HAP-1 (cell line): ENCODE measurements at regions not wholly inside any gene's neighbourhood (a gene's known extent, or its start where the extent isn't known, plus 50 kb on each side); places are given as distances from the start of the nearest gene placed in this dataset.

Source experiments
- DNase-seq, 2 experiments: peaks; one replicate each; pipeline ENCODE4 v3.0.0-alpha.2; 2016 to 2020; ENCODE audit warnings: low spot score in 2 of 2
- H3K27me3 ChIP-seq: fragments of 250-450 bp; sonication (Bioruptor Pico); 2 replicates; pipeline ENCODE4 v1.5.1; 2020; ENCODE audit warnings: low read depth, mild to moderate bottlenecking, moderate library complexity
- H3K36me3 ChIP-seq: fragments of 250-450 bp; sonication (Bioruptor Pico); replicated peaks from 2 replicates; pipeline ENCODE4 v1.5.1; 2020; ENCODE audit warnings: mild to moderate bottlenecking
- H3K4me1 ChIP-seq: fragments of 250-450 bp; sonication (Bioruptor Pico); 2 replicates; pipeline ENCODE4 v1.5.1; 2020; ENCODE audit warnings: mild to moderate bottlenecking
- H3K4me3 ChIP-seq: fragments of 250-450 bp; sonication (Bioruptor Pico); 2 replicates; pipeline ENCODE4 v1.5.1; 2020; ENCODE audit warnings: mild to moderate bottlenecking, moderate library complexity
- H3K9me3 ChIP-seq: fragments of 250-450 bp; sonication (Bioruptor Pico); 2 replicates; pipeline ENCODE4 v1.5.1; 2020; ENCODE audit warnings: mild to moderate bottlenecking, moderate library complexity
- in situ Hi-C: fragments of 300-500 bp; cut with MboI; formaldehyde crosslinking; loops from 3 replicates; pipeline ENCODE4 v1.14.3; 2020; ENCODE audit warnings: low sequenced_read_pairs, inconsistent platforms, mixed read lengths

- Histone ChIP-seq H3K9me3 (no peaks in the 10 kb centered on the region), H3K27me3 (peaks cover 2% of the 10 kb centered on the region), H3K36me3 (no peaks in the 10 kb centered on the region), H3K4me1 (no peaks in the 10 kb centered on the region), H3K4me3 (no peak overlapping the region)
- no peak for DNase-seq
- in situ Hi-C loops: no loop called here
Measured at GRCh38 chr12:3938042-3938544, 64.9 kb upstream of the PARP11 start.

DNA sequence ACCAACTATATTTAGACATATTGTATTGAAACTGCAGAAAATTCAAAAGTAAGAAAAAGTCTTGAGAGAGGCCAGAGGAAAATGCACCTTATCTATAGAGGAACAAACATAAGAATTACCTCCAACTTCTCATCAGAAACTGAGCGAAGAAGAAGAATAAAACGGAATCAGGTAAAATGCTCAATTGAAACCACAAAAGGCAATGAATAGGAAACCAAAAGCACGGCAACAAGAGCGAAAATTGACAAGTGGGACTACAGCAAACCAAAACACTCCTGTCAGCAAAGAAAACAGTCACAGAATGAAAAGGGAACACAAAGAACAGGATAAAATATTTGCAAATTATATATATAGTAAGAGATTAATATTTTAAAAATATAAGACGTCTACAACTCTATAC lies 61.9 kb upstream of the PARP11 start:
- peaks cover 7% of the 10 kb centered on the region for H3K27me3 ChIP-seq
- H3K4me1 ChIP-seq: no peaks in the 10 kb centered on the region
- no peaks in the 10 kb centered on the region for H3K36me3 ChIP-seq
- in situ Hi-C loops: no loop called here
- no peaks in the 10 kb centered on the region for H3K9me3 ChIP-seq
- no peak for DNase-seq
- H3K4me3 ChIP-seq: no peak overlapping the region

DNA sequence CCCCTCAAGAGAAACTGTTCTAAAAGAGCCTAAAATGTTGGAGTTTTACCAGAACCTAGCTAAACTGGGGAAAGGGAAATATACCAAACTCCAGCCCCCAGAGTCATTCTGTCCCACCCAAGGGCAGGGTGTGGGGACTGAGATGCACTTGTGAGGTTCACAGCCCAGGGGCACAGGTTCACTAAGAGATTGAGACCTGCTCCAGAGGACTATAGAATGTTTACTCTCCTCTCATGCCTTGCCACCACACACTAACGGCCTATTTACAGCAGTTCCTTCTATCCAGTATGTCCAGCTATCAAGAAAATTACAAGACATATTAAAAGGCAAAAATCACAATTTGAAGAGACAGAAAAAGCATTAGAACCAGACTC lies 60.6 kb upstream of the PARP11 start:
- in situ Hi-C loops: no loop called here
- Histone ChIP-seq H3K4me3 (no peak overlapping the region), H3K27me3 (peaks cover 15% of the 10 kb centered on the region), H3K4me1 (no peaks in the 10 kb centered on the region), H3K36me3 (no peaks in the 10 kb centered on the region), H3K9me3 (no peaks in the 10 kb centered on the region)
- no peak for DNase-seq

GRCh38 chr12:3933074-3933818 lies 60.0 kb upstream of the PARP11 start:
- Histone ChIP-seq H3K9me3 (no peaks in the 10 kb centered on the region), H3K4me3 (no peak overlapping the region), H3K36me3 (no peaks in the 10 kb centered on the region), H3K27me3 (peaks cover 15% of the 10 kb centered on the region), H3K4me1 (no peaks in the 10 kb centered on the region)
- no peak for DNase-seq
- in situ Hi-C loops: no loop called here

- Histone ChIP-seq H3K4me3 (no peak overlapping the region), H3K9me3 (no peaks in the 10 kb centered on the region), H3K36me3 (no peaks in the 10 kb centered on the region), H3K4me1 (no peaks in the 10 kb centered on the region), H3K27me3 (peaks cover 20% of the 10 kb centered on the region)
- DNase-seq: no peak
- in situ Hi-C loops: no loop called here
Measured at GRCh38 chr12:3931776-3932175, 58.6 kb upstream of the PARP11 start.

DNA sequence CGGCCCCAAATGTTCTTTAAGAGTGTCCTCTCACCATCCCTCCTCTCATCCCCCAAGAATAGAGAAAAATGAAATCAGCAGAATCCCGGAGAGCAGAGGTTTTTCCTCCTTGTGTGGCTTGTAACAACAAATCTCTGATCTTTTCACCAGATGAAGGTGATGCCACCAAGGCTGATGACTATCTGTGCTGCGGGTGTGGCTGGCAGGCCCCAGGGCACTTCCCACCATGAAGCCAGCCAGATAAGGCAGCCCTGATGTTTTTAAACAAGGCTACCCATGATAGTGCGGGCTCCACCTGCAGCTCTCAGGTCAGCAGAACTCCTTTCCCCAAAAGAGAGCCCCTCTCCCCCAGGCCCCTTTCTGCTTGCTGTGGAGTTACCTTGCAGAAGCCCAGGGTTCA lies 58.0 kb upstream of the PARP11 start:
- in situ Hi-C loops: no loop called here
- no peaks in the 10 kb centered on the region for H3K36me3 ChIP-seq
- no peak for DNase-seq
- H3K27me3 ChIP-seq: peaks cover 25% of the 10 kb centered on the region
- no peaks in the 10 kb centered on the region for H3K9me3 ChIP-seq
- no peak overlapping the region for H3K4me3 ChIP-seq
- H3K4me1 ChIP-seq: no peaks in the 10 kb centered on the region

GRCh38 chr12:3929875-3930615 lies 56.8 kb upstream of the PARP11 start:
- peak in 1 of 2 experiments; percentile 23 for DNase-seq
- Histone ChIP-seq H3K9me3 (no peaks in the 10 kb centered on the region), H3K4me1 (no peaks in the 10 kb centered on the region), H3K4me3 (no peak overlapping the region), H3K27me3 (peaks cover 30% of the 10 kb centered on the region), H3K36me3 (no peaks in the 10 kb centered on the region)
- in situ Hi-C loops: no loop called here

DNA sequence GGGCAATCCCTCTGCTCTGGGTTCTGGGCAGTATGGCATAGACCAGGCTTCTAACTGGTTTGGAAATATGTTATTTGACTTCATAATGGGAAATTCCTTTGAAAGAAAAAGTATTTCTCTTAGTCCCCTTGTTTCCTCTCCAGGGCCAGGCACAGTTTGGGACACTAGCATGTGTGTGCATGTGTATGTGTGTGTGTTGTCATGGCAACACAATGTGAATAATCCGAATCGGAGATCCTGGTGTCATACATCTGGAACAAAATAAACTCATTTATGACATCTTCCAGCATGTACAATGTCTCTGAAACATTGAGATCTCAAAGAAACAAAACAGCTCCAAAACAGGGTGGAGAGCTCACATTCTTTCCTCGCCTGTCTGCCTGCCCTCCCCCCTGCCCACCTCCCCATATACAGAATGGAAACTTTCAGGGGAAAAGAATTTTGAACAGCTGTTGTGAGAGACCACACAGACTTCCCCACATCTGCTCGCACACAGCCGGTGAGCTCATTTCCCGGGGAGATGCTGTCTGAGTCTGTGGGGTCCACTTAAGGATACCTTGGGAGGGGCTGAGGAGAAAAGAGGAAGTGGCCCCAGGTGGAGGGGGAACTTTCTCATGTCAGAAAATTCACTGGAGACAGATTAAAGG lies 55.5 kb upstream of the PARP11 start:
- Histone ChIP-seq H3K36me3 (no peaks in the 10 kb centered on the region), H3K4me1 (no peaks in the 10 kb centered on the region), H3K27me3 (peaks cover 27% of the 10 kb centered on the region), H3K9me3 (no peaks in the 10 kb centered on the region), H3K4me3 (no peak overlapping the region)
- DNase-seq: no peak
- in situ Hi-C loops: no loop called here

GRCh38 chr12:3925621-3926020 lies 52.4 kb upstream of the PARP11 start:
- no peak overlapping the region for H3K4me3 ChIP-seq
- peaks cover 51% of the 10 kb centered on the region for H3K27me3 ChIP-seq
- DNase-seq: no peak
- no peaks in the 10 kb centered on the region for H3K9me3 ChIP-seq
- in situ Hi-C loops: no loop called here
- no peaks in the 10 kb centered on the region for H3K4me1 ChIP-seq
- no peaks in the 10 kb centered on the region for H3K36me3 ChIP-seq

DNA sequence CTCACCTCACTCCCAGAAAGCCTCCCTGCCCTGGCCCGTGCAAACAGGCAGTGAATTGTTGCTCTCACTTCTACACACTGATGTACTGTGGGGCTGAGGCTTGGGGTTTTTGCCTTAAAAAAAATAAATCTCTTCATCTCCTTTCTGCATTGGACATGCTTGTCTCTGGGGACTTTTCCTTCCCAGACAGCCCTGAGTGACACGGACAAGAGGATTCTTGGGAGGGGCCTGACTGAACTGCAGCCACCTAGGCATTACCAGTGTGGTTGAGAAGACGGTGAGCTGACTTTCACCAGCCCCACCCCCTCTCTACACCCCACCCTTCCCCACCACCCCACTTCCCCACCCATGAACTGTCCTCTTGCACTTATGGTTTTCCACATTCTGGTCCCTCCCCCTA lies 51.6 kb upstream of the PARP11 start:
- peaks cover 51% of the 10 kb centered on the region for H3K27me3 ChIP-seq
- no peak overlapping the region for H3K4me3 ChIP-seq
- DNase-seq: no peak

GRCh38 chr12:3923021-3923420 lies 49.8 kb upstream of the PARP11 start:
- in situ Hi-C loops: no loop called here
- Histone ChIP-seq H3K4me1 (no peaks in the 10 kb centered on the region), H3K27me3 (peaks cover 42% of the 10 kb centered on the region), H3K4me3 (no peak overlapping the region), H3K36me3 (no peaks in the 10 kb centered on the region), H3K9me3 (no peaks in the 10 kb centered on the region)
- DNase-seq: no peak

More for the DNA sequence above, 51.6 kb upstream of the PARP11 start:
- H3K9me3 ChIP-seq: no peaks in the 10 kb centered on the region
- in situ Hi-C loops: no loop called here
- H3K4me1 ChIP-seq: no peaks in the 10 kb centered on the region
- no peaks in the 10 kb centered on the region for H3K36me3 ChIP-seq
